CD14-positive monocyte (primary cell): ENCODE measurements at regions not wholly inside any gene's neighbourhood (a gene's known extent, or its start where the extent isn't known, plus 50 kb on each side); places are given as distances from the start of the nearest gene placed in this dataset.

Experiments used
- DNase-seq, 3 donors: peaks; one replicate each; pipeline ENCODE4 v3.0.0-alpha.2; 2011 to 2022
- H2AFZ ChIP-seq: 2 replicates; pipeline ENCODE4 v1.6.0; 2012; ENCODE audit warnings: mild to moderate bottlenecking, low read depth, low read length, inconsistent platforms; ENCODE audit not compliant: insufficient read depth, poor library complexity, severe bottlenecking
- H3K27ac ChIP-seq, 2 donors: 1 replicate in 1 of 2; 2 replicates in 1 of 2; pipeline ENCODE4 v1.5.1; 2012 to 2013; ENCODE audit warnings: low read length in 2 of 2, control low read depth in 1 of 2, inconsistent platforms in 1 of 2, low read depth in 1 of 2, mild to moderate bottlenecking in 1 of 2
- H3K27me3 ChIP-seq, 2 donors: one replicate each; pipeline versions ENCODE4 v1.6.0 to v1.6.1; 2011 to 2013; ENCODE audit warnings: low read length in 2 of 2; ENCODE audit not compliant: control insufficient read depth in 2 of 2, insufficient read depth in 2 of 2
- H3K36me3 ChIP-seq, 2 donors: replicated peaks in 1 of 2; 1 replicate in 1 of 2; 2 replicates in 1 of 2; pipeline versions ENCODE4 v1.5.1 to v1.6.1; 2012 to 2013; ENCODE audit warnings: low read length in 2 of 2, control low read depth in 1 of 2, inconsistent platforms in 1 of 2, mild to moderate bottlenecking in 1 of 2; ENCODE audit not compliant: insufficient read depth in 2 of 2, control insufficient read depth in 1 of 2
- H3K4me1 ChIP-seq, 2 donors: 1 replicate in 1 of 2; 2 replicates in 1 of 2; pipeline versions ENCODE4 v1.5.1 to v1.6.1; 2012 to 2013; ENCODE audit warnings: low read length in 2 of 2, control low read depth in 1 of 2, inconsistent platforms in 1 of 2, mild to moderate bottlenecking in 1 of 2, moderate library complexity in 1 of 2; ENCODE audit not compliant: insufficient read depth in 2 of 2, control insufficient read depth in 1 of 2
- H3K4me2 ChIP-seq: replicated peaks from 2 replicates; pipeline ENCODE3; 2012; ENCODE audit warnings: low read length, moderate library complexity, mild to moderate bottlenecking; ENCODE audit not compliant: poor library complexity, severe bottlenecking; ENCODE audit errors: extremely low read depth
- H3K4me3 ChIP-seq, 3 experiments: fragments of 200-600 bp in 1 of 3; sonication (generic) in 1 of 3; replicated peaks in 1 of 3; 1 replicate in 2 of 3; 2 replicates in 1 of 3; pipeline ENCODE4 v1.5.1; 2011 to 2013; ENCODE audit warnings: low read length in 3 of 3, mild to moderate bottlenecking in 3 of 3, control low read depth in 2 of 3, low read depth in 2 of 3, inconsistent platforms in 1 of 3, moderate library complexity in 1 of 3
- H3K79me2 ChIP-seq: 2 replicates; pipeline ENCODE4 v1.6.0; 2012; ENCODE audit warnings: mild to moderate bottlenecking, control low read depth, inconsistent platforms, low read length, moderate library complexity; ENCODE audit not compliant: insufficient read depth
- H3K9ac ChIP-seq: 2 replicates; pipeline ENCODE4 v1.6.0; 2017; ENCODE audit warnings: low read length, mild to moderate bottlenecking; ENCODE audit not compliant: insufficient read depth, poor library complexity, severe bottlenecking
- H3K9me3 ChIP-seq, 2 donors: replicated peaks in 1 of 2; 1 replicate in 1 of 2; 2 replicates in 1 of 2; pipeline versions ENCODE4 v1.5.1 to v1.6.1; 2012 to 2013; ENCODE audit warnings: low read length in 2 of 2, control low read depth in 1 of 2; ENCODE audit not compliant: control insufficient read depth in 1 of 2, insufficient read depth in 1 of 2
- H4K20me1 ChIP-seq: 2 replicates; pipeline ENCODE4 v1.6.0; 2012; ENCODE audit warnings: mild to moderate bottlenecking, low read length, control low read depth, moderate library complexity; ENCODE audit not compliant: insufficient read depth
- H3K27ac Mint-ChIP-seq, 7 donors: one replicate each; pipeline ENCODE4 v1.8.0; 2020; ENCODE audit warnings: mild to moderate bottlenecking in 7 of 7, mixed read lengths in 7 of 7, moderate library complexity in 6 of 7, inconsistent platforms in 2 of 7
- H3K27me3 Mint-ChIP-seq, 3 donors: one replicate each; pipeline ENCODE4 v1.8.0; 2021 to 2022; ENCODE audit warnings: low read depth in 3 of 3, mild to moderate bottlenecking in 3 of 3, mixed read lengths in 3 of 3, moderate library complexity in 3 of 3, inconsistent platforms in 1 of 3
- H3K36me3 Mint-ChIP-seq, 2 donors: one replicate each; pipeline ENCODE4 v1.8.0; 2020; ENCODE audit warnings: mixed read lengths in 2 of 2, inconsistent platforms in 1 of 2, mild to moderate bottlenecking in 1 of 2
- H3K4me1 Mint-ChIP-seq: one replicate; pipeline ENCODE4 v1.8.0; 2020; ENCODE audit warnings: mild to moderate bottlenecking, mixed read lengths
- H3K4me3 Mint-ChIP-seq, 2 donors: one replicate each; pipeline ENCODE4 v1.8.0; 2020; ENCODE audit warnings: mild to moderate bottlenecking in 2 of 2, mixed read lengths in 2 of 2, moderate library complexity in 1 of 2
- H3K9me3 Mint-ChIP-seq, 7 donors: one replicate each; pipeline ENCODE4 v1.8.0; 2020 to 2022; ENCODE audit warnings: mixed read lengths in 7 of 7, mild to moderate bottlenecking in 6 of 7, moderate library complexity in 6 of 7, inconsistent platforms in 2 of 7
- CTCF ChIP-seq: fragments of 200-600 bp; IDR thresholded peaks from one replicate; pipeline ENCODE4 v1.8.0; 2022; ENCODE audit warnings: antibody characterized with exemption, mild to moderate bottlenecking
- WGBS: methylation state at CpG from one replicate; pipeline ENCODE4 v1.1.5; 2013; ENCODE audit warnings: missing lambda C conversion rate; ENCODE audit not compliant: insufficient coverage; 5-methylcytosine and 5-hydroxymethylcytosine counted together
- intact Hi-C, 2 donors: fragments of 100-400 bp; cut with micrococcal nuclease; formaldehyde crosslinking; loops; one replicate each; pipeline versions ENCODE4 v1.15.0 to v1.15.1; 2023

- no peaks in the 10 kb centered on the region for H3K36me3 Mint-ChIP-seq
- Histone ChIP-seq H3K79me2 (no peaks in the 10 kb centered on the region), H3K27me3 (no peaks in the 10 kb centered on the region), H3K4me3 (no peak overlapping the region), H3K9ac (no peak overlapping the region), H3K9me3 (no peaks in the 10 kb centered on the region), H3K4me1 (no peaks in the 10 kb centered on the region), H3K36me3 (no peaks in the 10 kb centered on the region), H3K4me2 (no peak overlapping the region), H3K27ac (no peak overlapping the region), H4K20me1 (no peaks in the 10 kb centered on the region), H2AFZ (no peak overlapping the region)
- no peaks in the 10 kb centered on the region for H3K9me3 Mint-ChIP-seq
- peaks cover 3 to 8% (median 6%) of the 10 kb centered on the region in 3 donors for H3K27me3 Mint-ChIP-seq
- no peak overlapping the region for H3K4me3 Mint-ChIP-seq
- H3K4me1 Mint-ChIP-seq: peaks cover 5% of the 10 kb centered on the region
- no CpG with 5 or more reads among the region's 2 CpGs for WGBS
- intact Hi-C loops: no loop called here
- no peak for DNase-seq
- H3K27ac Mint-ChIP-seq: no peak overlapping the region
- TF ChIP-seq CTCF: no peak
Measured at GRCh38 chr11:129292092-129292491, 83.6 kb upstream of the BARX2 start.

GRCh38 chr11:129291546-129291945 lies 84.1 kb upstream of the BARX2 start:
- no peaks in the 10 kb centered on the region for H4K20me1 ChIP-seq
- peaks cover 3 to 8% (median 6%) of the 10 kb centered on the region in 3 donors for H3K27me3 Mint-ChIP-seq
- H3K79me2 ChIP-seq: no peaks in the 10 kb centered on the region
- no peak for DNase-seq
- peaks cover 3% of the 10 kb centered on the region for H3K4me1 Mint-ChIP-seq
- H3K27me3 ChIP-seq: no peaks in the 10 kb centered on the region
- no peak for TF ChIP-seq CTCF
- no peak overlapping the region for H3K4me3 ChIP-seq
- H3K36me3 Mint-ChIP-seq: no peaks in the 10 kb centered on the region
- no peak overlapping the region for H3K4me3 Mint-ChIP-seq
- no peak overlapping the region for H3K4me2 ChIP-seq
- 97% methylated on average over 5 of the region's 5 CpGs for WGBS
- H3K4me1 ChIP-seq: no peaks in the 10 kb centered on the region
- H3K36me3 ChIP-seq: no peaks in the 10 kb centered on the region
- H3K9me3 Mint-ChIP-seq: no peaks in the 10 kb centered on the region
- intact Hi-C loops: no loop called here
- no peak overlapping the region for H3K27ac ChIP-seq
- no peak overlapping the region for H2AFZ ChIP-seq
- no peaks in the 10 kb centered on the region for H3K9me3 ChIP-seq
- no peak overlapping the region for H3K9ac ChIP-seq
- H3K27ac Mint-ChIP-seq: no peak overlapping the region
